OCI-LY7 (cell line): ENCODE measurements at regions not wholly inside any gene's neighbourhood (a gene's known extent, or its start where the extent isn't known, plus 50 kb on each side); places are given as distances from the start of the nearest gene placed in this dataset.

Experiments used
- BruUV-seq: library from RNA; stranded (reverse); fragments of 400-500 nt; replicated peaks from 2 replicates; lab custom pipeline; 2021; lab: Mats Ljungman, UMichigan
- CTCF ChIA-PET: fragments of 300-600 bp; sonication (Branson Sonifier 250); formaldehyde crosslinking; loops from one replicate; lab custom pipeline; 2022; ENCODE audit warnings: antibody characterized with exemption; ENCODE audit not compliant: unreplicated experiment; lab: Charles Lee
- POLR2A ChIA-PET: fragments of 300-600 bp; sonication (Branson Sonifier 250); formaldehyde crosslinking; loops from one replicate; lab custom pipeline; 2022; ENCODE audit warnings: antibody characterized with exemption; lab: Charles Lee
- DNase-seq: peaks from one replicate; pipeline ENCODE4 v3.0.0-alpha.2; 2015; ENCODE audit warnings: low spot score
- H2AFZ ChIP-seq: fragments of 200-600 bp; sonication (generic), shearing (Covaris generic); 2 replicates; pipeline ENCODE4 v1.6.1; 2014; ENCODE audit warnings: mild to moderate bottlenecking, antibody characterized with exemption, low read length, moderate library complexity
- H3K27ac ChIP-seq: fragments of 200-600 bp; sonication (generic); 2 replicates; pipeline ENCODE4 v1.5.1; 2014; ENCODE audit warnings: mixed run types, low read depth, mild to moderate bottlenecking, moderate library complexity, low read length, inconsistent platforms; ENCODE audit not compliant: poor library complexity, severe bottlenecking
- H3K36me3 ChIP-seq: fragments of 200-600 bp; sonication (generic); 2 replicates; pipeline ENCODE4 v1.6.1; 2014; ENCODE audit warnings: mild to moderate bottlenecking, antibody characterized with exemption, low read length, moderate library complexity, mixed read lengths; ENCODE audit not compliant: insufficient read depth
- H3K4me1 ChIP-seq: fragments of 200-600 bp; sonication (generic); 2 replicates; pipeline ENCODE4 v1.5.1; 2014; ENCODE audit warnings: mild to moderate bottlenecking, low read length; ENCODE audit not compliant: insufficient read depth, poor library complexity, severe bottlenecking
- H3K4me2 ChIP-seq: fragments of 200-600 bp; sonication (generic); 2 replicates; pipeline ENCODE4 v1.6.1; 2014; ENCODE audit warnings: mild to moderate bottlenecking, low read length
- H3K4me3 ChIP-seq: fragments of 200-600 bp; sonication (generic); 2 replicates; pipeline ENCODE4 v1.5.1; 2014; ENCODE audit warnings: mild to moderate bottlenecking, low read depth, low read length; ENCODE audit not compliant: poor library complexity, severe bottlenecking
- H3K79me2 ChIP-seq: fragments of 200-600 bp; sonication (generic); 2 replicates; pipeline ENCODE4 v1.6.1; 2016; ENCODE audit warnings: low read depth, mild to moderate bottlenecking, low read length, moderate library complexity, mixed read lengths; ENCODE audit not compliant: insufficient read depth
- H3K9me2 ChIP-seq: fragments of 200-600 bp; sonication (generic); 2 replicates; pipeline ENCODE4 v1.6.1; 2016; ENCODE audit warnings: mild to moderate bottlenecking, low read length, mixed read lengths; ENCODE audit not compliant: insufficient read depth
- H3K9me3 ChIP-seq: fragments of 200-600 bp; sonication (generic); 2 replicates; pipeline ENCODE4 v1.6.1; 2014; ENCODE audit warnings: mild to moderate bottlenecking, mixed run types, low read length, mixed read lengths
- H4K20me1 ChIP-seq: fragments of 200-600 bp; sonication (generic); 2 replicates; pipeline ENCODE4 v1.6.1; 2014; ENCODE audit warnings: mild to moderate bottlenecking, antibody characterized with exemption, low read length, moderate library complexity, mixed read lengths; ENCODE audit not compliant: insufficient read depth
- EZH2phosphoT487 ChIP-seq: fragments of 200-600 bp; sonication (generic); IDR thresholded peaks from 2 replicates; pipeline ENCODE4 v1.6.1; 2018; ENCODE audit warnings: low read depth, borderline replicate concordance, mild to moderate bottlenecking, mixed run types, antibody characterized with exemption, low read length, moderate library complexity, mixed read lengths
- intact Hi-C: fragments of 100-400 bp; cut with micrococcal nuclease; formaldehyde crosslinking; loops from one replicate; pipeline ENCODE4 v1.10.0; 2022; ENCODE audit not compliant: unreplicated experiment
- TF ChIP-seq, protein P1 (sequence below): fragments of 200-600 bp; sonication (generic); conservative IDR thresholded peaks from 2 replicates; pipeline ENCODE4 v1.5.1; 2014; ENCODE audit warnings: mild to moderate bottlenecking, antibody characterized with exemption, low read length, moderate library complexity, mixed read lengths

DNA sequence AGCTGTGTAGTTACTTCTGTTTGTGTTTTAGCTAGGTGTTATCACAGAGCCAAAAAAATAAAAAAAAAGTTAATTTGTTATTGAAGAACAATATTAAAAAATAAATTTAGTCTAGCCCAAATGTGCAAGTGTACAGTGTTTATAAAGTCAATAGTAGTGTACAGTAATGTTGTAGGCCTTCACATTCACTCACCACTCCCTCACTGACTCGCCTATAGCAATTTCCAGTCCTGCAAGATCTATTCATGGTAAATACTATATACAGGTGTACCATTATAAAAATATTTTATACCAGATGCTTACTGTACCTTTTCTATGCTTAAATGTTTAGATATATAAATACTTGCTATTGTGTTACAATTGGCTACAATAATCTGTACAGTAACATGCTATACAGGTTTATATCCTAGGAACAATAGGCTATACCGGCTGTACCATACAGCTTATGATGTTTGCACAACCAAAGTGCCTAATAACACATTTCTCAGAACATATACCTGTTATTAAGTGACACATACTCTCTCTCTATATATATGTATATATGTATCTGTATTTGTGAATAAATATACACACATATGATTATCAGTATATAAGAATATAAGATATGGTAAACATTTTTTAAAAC is 341.4 kb upstream of the EDIL3 start:
- Histone ChIP-seq H3K4me1 (no peaks in the 10 kb centered on the region), H3K4me2 (no peak overlapping the region), H3K27ac (no peak overlapping the region), H4K20me1 (no peaks in the 10 kb centered on the region), H3K36me3 (no peaks in the 10 kb centered on the region), H3K4me3 (no peak overlapping the region), H3K79me2 (no peaks in the 10 kb centered on the region), H3K9me2 (no peaks in the 10 kb centered on the region), H2AFZ (no peak overlapping the region), H3K9me3 (no peaks in the 10 kb centered on the region)
- ChIA-PET CTCF (no interaction called here), POLR2A (no interaction called here)
- TF ChIP-seq, protein P1, sequence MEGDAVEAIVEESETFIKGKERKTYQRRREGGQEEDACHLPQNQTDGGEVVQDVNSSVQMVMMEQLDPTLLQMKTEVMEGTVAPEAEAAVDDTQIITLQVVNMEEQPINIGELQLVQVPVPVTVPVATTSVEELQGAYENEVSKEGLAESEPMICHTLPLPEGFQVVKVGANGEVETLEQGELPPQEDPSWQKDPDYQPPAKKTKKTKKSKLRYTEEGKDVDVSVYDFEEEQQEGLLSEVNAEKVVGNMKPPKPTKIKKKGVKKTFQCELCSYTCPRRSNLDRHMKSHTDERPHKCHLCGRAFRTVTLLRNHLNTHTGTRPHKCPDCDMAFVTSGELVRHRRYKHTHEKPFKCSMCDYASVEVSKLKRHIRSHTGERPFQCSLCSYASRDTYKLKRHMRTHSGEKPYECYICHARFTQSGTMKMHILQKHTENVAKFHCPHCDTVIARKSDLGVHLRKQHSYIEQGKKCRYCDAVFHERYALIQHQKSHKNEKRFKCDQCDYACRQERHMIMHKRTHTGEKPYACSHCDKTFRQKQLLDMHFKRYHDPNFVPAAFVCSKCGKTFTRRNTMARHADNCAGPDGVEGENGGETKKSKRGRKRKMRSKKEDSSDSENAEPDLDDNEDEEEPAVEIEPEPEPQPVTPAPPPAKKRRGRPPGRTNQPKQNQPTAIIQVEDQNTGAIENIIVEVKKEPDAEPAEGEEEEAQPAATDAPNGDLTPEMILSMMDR = no peak
- TF ChIP-seq EZH2phosphoT487 = no peak
- intact Hi-C loops = no loop called here
- no TSS peak for BruUV-seq
- DNase-seq = no peak

DNA sequence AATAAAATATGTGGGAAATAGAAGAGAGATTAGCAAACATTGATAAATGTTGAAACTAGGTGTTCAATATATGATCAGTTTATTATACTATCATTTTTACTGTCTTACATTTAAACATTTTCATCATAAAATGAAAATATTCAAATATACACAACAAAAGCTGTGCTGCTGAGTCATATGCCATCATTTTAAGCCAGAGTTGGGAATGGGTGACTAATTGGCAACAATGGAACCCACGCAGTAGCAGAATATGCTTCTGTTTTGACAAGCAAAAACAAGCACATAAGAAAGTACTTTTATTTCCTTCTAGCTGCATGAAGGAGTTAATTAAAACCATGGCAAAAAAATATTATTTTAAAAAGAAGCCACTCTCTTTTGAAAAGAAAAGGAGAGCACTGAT is 340.0 kb upstream of the EDIL3 start:
- BruUV-seq = no TSS peak
- Histone ChIP-seq H4K20me1 (no peaks in the 10 kb centered on the region), H2AFZ (no peak overlapping the region), H3K9me2 (no peaks in the 10 kb centered on the region), H3K36me3 (no peaks in the 10 kb centered on the region), H3K79me2 (no peaks in the 10 kb centered on the region), H3K4me1 (no peaks in the 10 kb centered on the region), H3K4me2 (no peak overlapping the region), H3K27ac (no peak overlapping the region), H3K4me3 (no peak overlapping the region), H3K9me3 (no peaks in the 10 kb centered on the region)
- no peak for DNase-seq
- ChIA-PET CTCF (no interaction called here), POLR2A (interaction anchor here (0.6 to 1.4 kb wide), 3 partner anchors 12 to 119 kb away, joined by 4 to 5 read pairs (median 4); no protein-coding TSS in a partner anchor)
- TF ChIP-seq EZH2phosphoT487 = no peak
- TF ChIP-seq, protein P1 = no peak
- intact Hi-C loops = no loop called here

DNA sequence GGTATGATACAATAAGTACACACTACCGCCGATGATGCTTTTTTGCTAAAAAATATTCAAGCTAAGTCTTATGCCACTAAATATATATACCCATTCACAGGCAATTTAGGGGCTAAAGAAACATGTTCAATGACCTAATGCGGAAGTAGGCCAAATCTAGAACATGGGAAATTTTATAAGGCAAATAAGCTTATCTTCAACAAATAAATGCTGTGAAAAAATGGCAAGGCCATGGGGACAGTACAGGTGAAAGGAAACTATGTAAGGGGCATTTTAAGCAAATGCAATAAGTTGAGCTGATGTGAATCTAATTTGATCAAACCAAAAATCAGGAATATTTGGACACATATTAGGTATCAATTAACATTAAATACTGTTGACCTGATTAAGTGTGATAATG is 339.5 kb upstream of the EDIL3 start:
- H3K36me3 ChIP-seq = no peaks in the 10 kb centered on the region
- CTCF ChIA-PET = no interaction called here
- no peaks in the 10 kb centered on the region for H3K4me1 ChIP-seq
- no peaks in the 10 kb centered on the region for H3K79me2 ChIP-seq
- TF ChIP-seq, protein P1 = no peak
- no peak for TF ChIP-seq EZH2phosphoT487
- H3K4me3 ChIP-seq = no peak overlapping the region
- DNase-seq = no peak
- no peak overlapping the region for H3K27ac ChIP-seq
- POLR2A ChIA-PET = interaction anchor here (0.6 to 1.4 kb wide), 3 partner anchors 11 to 119 kb away, joined by 4 to 5 read pairs (median 4); no protein-coding TSS in a partner anchor
- H2AFZ ChIP-seq = no peak overlapping the region
- H3K4me2 ChIP-seq = no peak overlapping the region
- no peaks in the 10 kb centered on the region for H4K20me1 ChIP-seq
- no peaks in the 10 kb centered on the region for H3K9me3 ChIP-seq
- intact Hi-C loops = no loop called here
- no peaks in the 10 kb centered on the region for H3K9me2 ChIP-seq
- no TSS peak for BruUV-seq
